H1 (cell line): ENCODE measurements at regions not wholly inside any gene's neighbourhood (a gene's known extent, or its start where the extent isn't known, plus 50 kb on each side); places are given as distances from the start of the nearest gene placed in this dataset.

ENCODE experiments used
- CHD1 ChIP-seq: IDR thresholded peaks from 2 replicates; pipeline ENCODE4 v1.6.1; 2012; ENCODE audit warnings: low read depth, low read length, improper control_type of control experiment
- CTBP2 ChIP-seq: IDR thresholded peaks from 2 replicates; pipeline ENCODE4 v1.7.0; 2011; ENCODE audit warnings: borderline replicate concordance, mild to moderate bottlenecking, moderate library complexity, mixed read lengths, low read length; ENCODE audit not compliant: insufficient read depth, insufficient read length
- EZH2 ChIP-seq: fragments of 200-600 bp; sonication (generic); IDR thresholded peaks from 2 replicates; pipeline ENCODE4 v1.7.1; 2012; ENCODE audit warnings: low read depth, mild to moderate bottlenecking, moderate library complexity, low read length, inconsistent platforms; ENCODE audit not compliant: severe bottlenecking
- FOSL1 ChIP-seq: IDR thresholded peaks from 2 replicates; pipeline ENCODE4 v1.6.1; 2011; ENCODE audit warnings: mild to moderate bottlenecking, low read depth, low read length, moderate library complexity; ENCODE audit not compliant: insufficient read depth
- GTF2F1 ChIP-seq: IDR thresholded peaks from 2 replicates; pipeline ENCODE4 v1.6.1; 2012; ENCODE audit warnings: low read depth, low read length, improper control_type of control experiment, borderline replicate concordance
- JUND ChIP-seq: IDR thresholded peaks from 2 replicates; pipeline ENCODE4 v1.6.1; 2011; ENCODE audit warnings: mild to moderate bottlenecking, improper control_type of control experiment, low read length
- MAX ChIP-seq: IDR thresholded peaks from 2 replicates; pipeline ENCODE4 v1.6.1; 2012; ENCODE audit warnings: inconsistent platforms
- RBBP5 ChIP-seq: IDR thresholded peaks from 2 replicates; pipeline ENCODE4 v1.7.1; 2012; ENCODE audit warnings: low read depth, mild to moderate bottlenecking, inconsistent platforms, low read length, moderate library complexity, borderline replicate concordance

- TF ChIP-seq FOSL1 = no peak
- TF ChIP-seq CHD1 = no peak
- no peak for TF ChIP-seq EZH2
- TF ChIP-seq GTF2F1 = no peak
- no peak for TF ChIP-seq JUND
- no peak for TF ChIP-seq RBBP5
- TF ChIP-seq CTBP2 = no peak
- TF ChIP-seq MAX = no peak
Observed at GRCh38 chrX:79559290-79559689, 192.2 kb upstream of the ITM2A start (continued).
